Right lobe of liver (tissue), 6 donors: ENCODE measurements at regions not wholly inside any gene's neighbourhood (a gene's known extent, or its start where the extent isn't known, plus 50 kb on each side); places are given as distances from the start of the nearest gene placed in this dataset.
A peak's percentile ranks its signal among the peaks of the same experiment; 100 is the strongest.
"Not testable (repeated sequence)": the region's sequence is repeated elsewhere in the genome, so short reads cannot be mapped to it uniquely, and the experiment has no call there.

ENCODE experiments used
- ATAC-seq, 4 donors: fragments of 200-7000 bp; cut with Tn5 transposase; one replicate each; pipeline ENCODE4 v1.9.1; 2020; ENCODE audit warnings: mild to moderate bottlenecking in 4 of 4, moderate library complexity in 4 of 4
- DNase-seq, 3 donors: peaks; one replicate each; pipeline ENCODE4 v3.0.0-alpha.2; 2020
- H3K27ac ChIP-seq, 3 donors: fragments of 200-600 bp; one replicate each; pipeline ENCODE4 v1.8.0; 2022
- H3K27me3 ChIP-seq, 2 donors: fragments of 200-600 bp; one replicate each; pipeline ENCODE4 v1.8.0; 2022
- H3K36me3 ChIP-seq, 4 donors: fragments of 200-600 bp; sonication (generic) in 1 of 4; one replicate each; pipeline versions ENCODE4 v1.5.1 to v1.8.0; 2017 to 2022; ENCODE audit warnings: control low read depth in 1 of 4
- H3K4me1 ChIP-seq, 4 donors: fragments of 200-600 bp; sonication (generic) in 1 of 4; one replicate each; pipeline versions ENCODE4 v1.5.1 to v1.8.0; 2017 to 2022; ENCODE audit warnings: control low read depth in 1 of 4
- H3K4me3 ChIP-seq, 3 donors: fragments of 200-600 bp; one replicate each; pipeline ENCODE4 v1.8.0; 2022
- H3K9me3 ChIP-seq, 4 donors: fragments of 200-600 bp; sonication (generic) in 1 of 4; one replicate each; pipeline versions ENCODE4 v1.5.1 to v1.8.0; 2017 to 2022; ENCODE audit warnings: control low read depth in 1 of 4
- POLR2A ChIP-seq: fragments of 450-650 bp; IDR thresholded peaks from one replicate; pipeline ENCODE4 v1.6.1; 2017; ENCODE audit warnings: antibody characterized with exemption, mild to moderate bottlenecking
- WGBS: methylation state at CpG from one replicate; pipeline ENCODE4 v1.1.6; 2018; ENCODE audit warnings: low coverage, low lambda C conversion rate; ENCODE audit not compliant: insufficient coverage; ENCODE audit errors: missing lambda C conversion rate; 5-methylcytosine and 5-hydroxymethylcytosine counted together
- intact Hi-C, 2 donors: fragments of 100-400 bp; cut with DNase I; formaldehyde crosslinking; loops; one replicate each; pipeline versions ENCODE4 v1.11.2 to v1.14.1; 2022
- TF ChIP-seq, protein P1 (sequence below), 4 donors: fragments of 200-600 bp in 3 of 4; fragments of 450-650 bp in 1 of 4; IDR thresholded peaks; one replicate each; pipeline versions ENCODE4 v1.5.1 to v1.8.0; 2016 to 2022; ENCODE audit warnings: antibody characterized with exemption in 4 of 4, mild to moderate bottlenecking in 2 of 4
- donor health status: DM: no; HTN: yes; CAD: no.
- donor health status: DM: no; HTN: no; CAD: no.
- donor health status: DM: no; HTN: no; CAD: no.
- donor health status: DM: no; HTN: yes; CAD: no.
- donor health status: DM: no; HTN: yes; CAD: no.

DNA sequence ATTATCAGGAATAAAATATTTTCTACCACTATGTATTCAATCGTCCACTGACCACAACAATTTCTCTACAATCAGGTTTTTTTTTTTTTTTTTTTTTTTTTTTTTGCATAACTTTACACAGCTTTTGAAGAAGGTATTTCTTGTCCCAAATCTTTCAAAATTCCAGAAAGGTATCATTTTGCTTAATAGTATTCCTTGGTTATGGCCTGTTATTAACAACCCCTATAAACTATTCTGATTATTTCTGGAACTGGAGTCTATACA is 145.3 kb downstream of the ALX1 start:
- H3K9me3 ChIP-seq = no peaks in the 10 kb centered on the region
- intact Hi-C loops = no loop called here
- no peaks in the 10 kb centered on the region for H3K36me3 ChIP-seq
- TF ChIP-seq, protein P1, sequence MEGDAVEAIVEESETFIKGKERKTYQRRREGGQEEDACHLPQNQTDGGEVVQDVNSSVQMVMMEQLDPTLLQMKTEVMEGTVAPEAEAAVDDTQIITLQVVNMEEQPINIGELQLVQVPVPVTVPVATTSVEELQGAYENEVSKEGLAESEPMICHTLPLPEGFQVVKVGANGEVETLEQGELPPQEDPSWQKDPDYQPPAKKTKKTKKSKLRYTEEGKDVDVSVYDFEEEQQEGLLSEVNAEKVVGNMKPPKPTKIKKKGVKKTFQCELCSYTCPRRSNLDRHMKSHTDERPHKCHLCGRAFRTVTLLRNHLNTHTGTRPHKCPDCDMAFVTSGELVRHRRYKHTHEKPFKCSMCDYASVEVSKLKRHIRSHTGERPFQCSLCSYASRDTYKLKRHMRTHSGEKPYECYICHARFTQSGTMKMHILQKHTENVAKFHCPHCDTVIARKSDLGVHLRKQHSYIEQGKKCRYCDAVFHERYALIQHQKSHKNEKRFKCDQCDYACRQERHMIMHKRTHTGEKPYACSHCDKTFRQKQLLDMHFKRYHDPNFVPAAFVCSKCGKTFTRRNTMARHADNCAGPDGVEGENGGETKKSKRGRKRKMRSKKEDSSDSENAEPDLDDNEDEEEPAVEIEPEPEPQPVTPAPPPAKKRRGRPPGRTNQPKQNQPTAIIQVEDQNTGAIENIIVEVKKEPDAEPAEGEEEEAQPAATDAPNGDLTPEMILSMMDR (IDR thresholded peaks at IDR 0.05) = no peak
- DNase-seq (no peak), ATAC-seq (no peak)
- H3K4me1 ChIP-seq = no peaks in the 10 kb centered on the region
- H3K27ac ChIP-seq = no peak overlapping the region
- whole genome bisulfite sequencing = 0% methylated on average over 1 of the region's 1 CpG
- no peaks in the 10 kb centered on the region for H3K27me3 ChIP-seq
- H3K4me3 ChIP-seq = no peak overlapping the region

GRCh38 chr12:85425926-85426325 is 145.9 kb downstream of the ALX1 start:
- WGBS = 39% methylated on average over 2 of the region's 4 CpGs
- no peaks in the 10 kb centered on the region for H3K4me1 ChIP-seq
- H3K27me3 ChIP-seq = no peaks in the 10 kb centered on the region
- no peak overlapping the region for H3K27ac ChIP-seq
- TF ChIP-seq, protein P1 (IDR thresholded peaks at IDR 0.05) = no peak
- H3K4me3 ChIP-seq = no peak overlapping the region
- ATAC-seq (no peak), DNase-seq (peak in 1 of 3 donors; percentile 15)
- intact Hi-C loops = no loop called here
- H3K36me3 ChIP-seq = no peaks in the 10 kb centered on the region
- no peaks in the 10 kb centered on the region for H3K9me3 ChIP-seq

GRCh38 chr12:85433148-85433547 is 153.1 kb downstream of the ALX1 start:
- DNase-seq, H3K4me3 ChIP-seq, intact Hi-C loops, H3K4me1 ChIP-seq, H3K9me3 ChIP-seq, H3K27ac ChIP-seq, H3K27me3 ChIP-seq, ATAC-seq, H3K36me3 ChIP-seq: not testable (repeated sequence)

- no peak for TF ChIP-seq POLR2A
- TF ChIP-seq, protein P1 (IDR thresholded peaks at IDR 0.05) = no peak
- no peaks in the 10 kb centered on the region for H3K27me3 ChIP-seq
- ATAC-seq = no peak
- DNase-seq = no peak
- no peaks in the 10 kb centered on the region for H3K36me3 ChIP-seq
- no peaks in the 10 kb centered on the region for H3K4me1 ChIP-seq
- no peaks in the 10 kb centered on the region for H3K9me3 ChIP-seq
- no peak overlapping the region for H3K27ac ChIP-seq
- no peak overlapping the region for H3K4me3 ChIP-seq
- 44% methylated on average over 1 of the region's 1 CpG for WGBS
- intact Hi-C loops = no loop called here
Observed at GRCh38 chr12:85440271-85440670, 160.3 kb downstream of the ALX1 start.

DNA sequence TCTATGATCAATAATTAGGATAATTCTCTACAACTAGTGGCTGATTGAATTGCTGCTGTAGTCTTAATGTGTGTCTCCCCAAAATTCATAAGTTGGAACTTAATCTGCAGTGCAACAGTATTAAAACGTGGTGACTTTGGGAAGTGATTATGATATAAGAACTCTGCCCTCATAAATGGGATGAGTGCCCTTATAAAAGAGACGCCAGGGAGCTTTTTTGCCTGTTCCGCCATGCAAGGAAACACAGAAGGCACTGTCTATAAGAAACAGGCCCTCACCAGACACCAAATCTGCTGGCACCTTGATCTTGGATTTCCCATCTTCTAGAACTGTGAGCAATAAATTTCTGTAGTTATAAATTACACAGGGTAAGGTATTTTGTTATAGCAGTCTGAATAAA is 161.0 kb downstream of the ALX1 start:
- no peak for ATAC-seq
- DNase-seq = no peak
- intact Hi-C loops = no loop called here
- Histone ChIP-seq H3K4me3 (no peak overlapping the region), H3K27ac (no peak overlapping the region), H3K36me3 (no peaks in the 10 kb centered on the region), H3K4me1 (no peaks in the 10 kb centered on the region), H3K9me3 (no peaks in the 10 kb centered on the region), H3K27me3 (no peaks in the 10 kb centered on the region)
- TF ChIP-seq, protein P1 (IDR thresholded peaks at IDR 0.05) = no peak
- no peak for TF ChIP-seq POLR2A
- WGBS = 36% methylated on average over 3 of the region's 3 CpGs
